GM12873 (cell line): ENCODE measurements at regions not wholly inside any gene's neighbourhood (a gene's known extent, or its start where the extent isn't known, plus 50 kb on each side); places are given as distances from the start of the nearest gene placed in this dataset.

Source experiments
- TF ChIP-seq, protein P1 (sequence below): IDR thresholded peaks from 2 replicates; pipeline ENCODE4 v1.5.1; 2012; ENCODE audit warnings: low read depth, mild to moderate bottlenecking, moderate library complexity, low read length, control low read depth; ENCODE audit not compliant: insufficient read depth; ENCODE audit errors: missing control alignments

- TF ChIP-seq, protein P1, sequence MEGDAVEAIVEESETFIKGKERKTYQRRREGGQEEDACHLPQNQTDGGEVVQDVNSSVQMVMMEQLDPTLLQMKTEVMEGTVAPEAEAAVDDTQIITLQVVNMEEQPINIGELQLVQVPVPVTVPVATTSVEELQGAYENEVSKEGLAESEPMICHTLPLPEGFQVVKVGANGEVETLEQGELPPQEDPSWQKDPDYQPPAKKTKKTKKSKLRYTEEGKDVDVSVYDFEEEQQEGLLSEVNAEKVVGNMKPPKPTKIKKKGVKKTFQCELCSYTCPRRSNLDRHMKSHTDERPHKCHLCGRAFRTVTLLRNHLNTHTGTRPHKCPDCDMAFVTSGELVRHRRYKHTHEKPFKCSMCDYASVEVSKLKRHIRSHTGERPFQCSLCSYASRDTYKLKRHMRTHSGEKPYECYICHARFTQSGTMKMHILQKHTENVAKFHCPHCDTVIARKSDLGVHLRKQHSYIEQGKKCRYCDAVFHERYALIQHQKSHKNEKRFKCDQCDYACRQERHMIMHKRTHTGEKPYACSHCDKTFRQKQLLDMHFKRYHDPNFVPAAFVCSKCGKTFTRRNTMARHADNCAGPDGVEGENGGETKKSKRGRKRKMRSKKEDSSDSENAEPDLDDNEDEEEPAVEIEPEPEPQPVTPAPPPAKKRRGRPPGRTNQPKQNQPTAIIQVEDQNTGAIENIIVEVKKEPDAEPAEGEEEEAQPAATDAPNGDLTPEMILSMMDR: no peak
These were observed 293.2 kb upstream of the DCC start for GRCh38 chr18:52046842-52047241.

GRCh38 chr18:52054324-52054723 lies 285.7 kb upstream of the DCC start:
- TF ChIP-seq, protein P1: no peak

DNA sequence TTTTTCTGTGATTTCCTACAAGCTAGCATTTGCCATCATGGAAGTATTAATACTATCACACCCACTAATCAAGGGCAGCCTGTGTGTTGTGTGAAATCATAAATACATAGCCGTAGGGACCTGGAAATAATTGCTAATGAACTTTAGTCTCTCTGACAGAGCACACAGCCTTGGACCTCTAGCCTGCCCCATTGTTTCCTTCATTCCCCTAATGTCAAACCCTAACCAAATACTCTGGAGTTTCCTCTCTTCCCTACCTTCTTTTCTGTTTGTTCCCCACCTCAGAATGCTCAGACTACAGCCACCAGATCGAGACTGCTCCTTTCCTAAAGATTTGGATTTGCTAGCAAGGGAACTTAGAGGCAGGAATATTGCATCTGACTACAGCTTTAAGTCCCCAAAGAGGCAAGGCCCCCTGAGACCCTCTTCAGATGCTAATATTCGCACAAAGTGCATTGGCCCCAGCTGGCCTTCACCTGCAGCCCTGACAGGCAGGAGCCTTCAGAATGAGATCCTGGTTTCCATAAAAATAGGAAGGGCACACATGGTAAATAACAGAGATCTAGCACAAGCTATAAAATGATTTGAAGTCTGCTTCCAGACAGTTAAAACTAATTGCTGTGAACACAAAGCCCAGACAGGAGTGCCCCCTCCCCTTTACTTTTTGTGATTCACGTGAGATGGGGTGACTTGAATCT lies 279.2 kb upstream of the DCC start:
- TF ChIP-seq, protein P1: no peak

DNA sequence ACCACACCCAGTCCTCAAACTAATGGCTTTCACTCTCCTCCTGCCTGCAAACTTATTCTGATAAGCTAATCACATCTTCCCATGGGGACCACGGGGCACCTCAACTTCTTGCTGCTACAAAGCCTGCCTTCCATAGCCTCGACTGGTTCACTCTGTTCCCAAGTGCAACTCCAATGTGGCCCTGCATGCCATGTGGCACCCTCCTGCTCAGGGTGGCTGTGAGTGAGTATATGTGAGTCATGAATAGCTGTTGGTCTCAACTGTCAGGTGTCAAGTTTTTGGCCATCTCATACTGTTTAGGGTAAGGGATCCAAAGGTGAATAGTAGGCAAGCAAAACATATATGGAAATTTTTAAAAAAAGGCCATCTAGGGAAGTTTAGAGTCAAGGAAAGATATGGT lies 276.1 kb upstream of the DCC start:
- TF ChIP-seq, protein P1: no peak

- TF ChIP-seq, protein P1: no peak
These were observed 270.8 kb upstream of the DCC start for GRCh38 chr18:52069201-52069600.

- TF ChIP-seq, protein P1: no peak
These were observed 269.7 kb upstream of the DCC start for GRCh38 chr18:52070291-52070756.

- TF ChIP-seq, protein P1: no peak
These were observed 262.6 kb upstream of the DCC start for GRCh38 chr18:52077251-52077983.
